ENCODE measurements at regions not wholly inside any gene's neighbourhood (a gene's known extent, or its start where the extent isn't known, plus 50 kb on each side); places are given as distances from the start of the nearest gene placed in this dataset.

DNA sequence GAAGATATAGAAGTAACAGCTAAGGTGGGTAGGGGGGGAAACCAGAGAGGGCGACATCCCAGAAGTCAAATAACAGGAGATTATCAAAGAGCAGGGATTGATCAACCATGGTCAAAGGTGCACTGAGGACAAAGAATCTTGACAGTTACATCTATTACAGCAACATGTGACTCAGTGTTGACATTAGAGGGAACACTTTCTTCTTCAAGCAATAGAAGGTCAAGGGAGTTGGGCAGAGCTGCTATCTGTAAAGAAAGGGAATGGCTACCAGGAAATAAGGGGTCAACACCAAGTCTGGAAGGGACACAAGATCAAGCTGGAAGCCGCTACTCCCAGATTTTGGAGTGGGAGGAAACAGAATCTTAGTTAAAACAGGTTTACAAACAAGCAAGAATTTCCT is 611.0 kb downstream of the TSN start:
- H3K27ac ChIP-seq (ENCODE audit: low read depth, low read length) = no peak overlapping the region
- H4K5ac ChIP-seq (ENCODE audit: insufficient read length, low read depth, low read length) = no peak overlapping the region
- H2AFZ ChIP-seq (ENCODE audit: low read length) = no peak overlapping the region
- CTCF ChIA-PET (ENCODE audit: partially characterized antibody) = interaction anchor here (1.2 kb wide), 1 partner anchor 176 kb away, joined by 3 read pairs; no protein-coding TSS in a partner anchor
- H3K18ac ChIP-seq (ENCODE audit: extremely low read depth, low read length) = no peak overlapping the region
- H3K4ac ChIP-seq (replicated peaks; ENCODE audit: insufficient read length, low read depth, low read length) = no peak overlapping the region
- no peak overlapping the region for H4K8ac ChIP-seq (ENCODE audit: extremely low read depth, insufficient read depth, low read length)
- no peaks in the 10 kb centered on the region for H3K79me2 ChIP-seq (ENCODE audit: control insufficient read depth in 1 of 2, insufficient read depth in 2 of 2, low read length in 2 of 2)
- no peak overlapping the region for H2BK20ac ChIP-seq (ENCODE audit: low read length)
- H3K4me1 ChIP-seq (replicated peaks in 1 of 4; ENCODE audit: control insufficient read depth in 3 of 4, insufficient read depth in 4 of 4, low read length in 3 of 4) = no peaks in the 10 kb centered on the region
- DNase-seq (ENCODE audit: low read depth in 1 of 2, low spot score in 2 of 2) (no peak), FAIRE-seq (no peak)
- no peaks in the 10 kb centered on the region for H3K27me3 ChIP-seq (replicated peaks in 1 of 4; ENCODE audit: control insufficient read depth in 3 of 4, extremely low read depth in 1 of 4, insufficient read depth in 3 of 4, low read length in 3 of 4)
- H3K14ac ChIP-seq (ENCODE audit: insufficient read length) = no peak overlapping the region
- H4K91ac ChIP-seq (replicated peaks; ENCODE audit: insufficient read length, low read length) = no peak overlapping the region
- H2AK5ac ChIP-seq (ENCODE audit: low read depth, low read length) = no peak overlapping the region
- no peaks in the 10 kb centered on the region for H3K9me3 ChIP-seq (ENCODE audit: insufficient read depth in 2 of 2, low read depth in 1 of 2, low read length in 1 of 2)
- no peak overlapping the region for H2BK15ac ChIP-seq (ENCODE audit: low read length)
- no peak overlapping the region for H3K4me3 ChIP-seq (ENCODE audit: extremely low read depth in 1 of 4, insufficient read depth in 2 of 4, low read depth in 3 of 4, low read length in 4 of 4)
- no peak overlapping the region for H2BK120ac ChIP-seq (replicated peaks; ENCODE audit: low read depth, low read length)
- no peak overlapping the region for H3K56ac ChIP-seq (replicated peaks; ENCODE audit: insufficient read length, low read depth, low read length)
- no peak overlapping the region for H3K23ac ChIP-seq (ENCODE audit: insufficient read length)
- H3K36me3 ChIP-seq (ENCODE audit: control insufficient read depth in 2 of 4, insufficient read depth in 4 of 4, low read length in 3 of 4) = no peaks in the 10 kb centered on the region
- no peaks in the 10 kb centered on the region for H4K20me1 ChIP-seq (replicated peaks in 1 of 2; ENCODE audit: control insufficient read depth in 1 of 2, insufficient read depth in 2 of 2, low read length in 2 of 2)
- TF ChIP-seq CBX5 (IDR thresholded peaks at IDR 0.05; ENCODE audit: low read depth, low read length) (no peak), CHD2 (IDR thresholded peaks at IDR 0.05; ENCODE audit: low read length) (no peak), KDM5A (IDR thresholded peaks at IDR 0.05; ENCODE audit: low read length) (no peak)
- TF ChIP-seq, protein P1, sequence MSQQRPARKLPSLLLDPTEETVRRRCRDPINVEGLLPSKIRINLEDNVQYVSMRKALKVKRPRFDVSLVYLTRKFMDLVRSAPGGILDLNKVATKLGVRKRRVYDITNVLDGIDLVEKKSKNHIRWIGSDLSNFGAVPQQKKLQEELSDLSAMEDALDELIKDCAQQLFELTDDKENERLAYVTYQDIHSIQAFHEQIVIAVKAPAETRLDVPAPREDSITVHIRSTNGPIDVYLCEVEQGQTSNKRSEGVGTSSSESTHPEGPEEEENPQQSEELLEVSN (IDR thresholded peaks at IDR 0.05) = no peak
- no peak overlapping the region for H2BK5ac ChIP-seq (ENCODE audit: low read depth, low read length)
- no peak overlapping the region for H3K4me2 ChIP-seq (ENCODE audit: insufficient read depth in 1 of 2, low read depth in 2 of 2, low read length in 2 of 2)
- H3K9ac ChIP-seq (replicated peaks in 1 of 4; ENCODE audit: extremely low read depth in 1 of 4, low read depth in 3 of 4, low read length in 3 of 4) = no peak overlapping the region
- POLR2A ChIA-PET (ENCODE audit: partially characterized antibody) = no interaction called here
- WGBS, 2 experiments (ENCODE audit: extremely low coverage in 1 of 2, insufficient coverage in 1 of 2, insufficient read length in 1 of 2, insufficient replicate concordance in 2 of 2, low coverage in 1 of 2, low lambda C conversion rate in 2 of 2, missing lambda C conversion rate in 1 of 2) = 92% methylated on average over 2 of the region's 2 CpGs; no CpG with 5 or more reads in 1 of the 2 experiments
- H2BK12ac ChIP-seq (ENCODE audit: low read depth, low read length) = no peak overlapping the region
- H3K79me1 ChIP-seq (ENCODE audit: low read depth, low read length) = no peaks in the 10 kb centered on the region
- H3K23me2 ChIP-seq (ENCODE audit: low read depth, low read length) = no peaks in the 10 kb centered on the region
